A673 (cell line): ENCODE measurements at regions not wholly inside any gene's neighbourhood (a gene's known extent, or its start where the extent isn't known, plus 50 kb on each side); places are given as distances from the start of the nearest gene placed in this dataset.

Experiments
- BruUV-seq: library from RNA; stranded (reverse); fragments of 400-500 nt; replicated peaks from 2 replicates; lab custom pipeline; 2021; lab: Mats Ljungman, UMichigan
- CTCF ChIA-PET: fragments of 300-600 bp; sonication (Branson Sonifier 250); formaldehyde crosslinking; loops from one replicate; lab custom pipeline; 2022; ENCODE audit warnings: antibody characterized with exemption; lab: Charles Lee
- POLR2A ChIA-PET: fragments of 300-600 bp; sonication (Branson Sonifier 250); formaldehyde crosslinking; loops from one replicate; lab custom pipeline; 2022; ENCODE audit warnings: antibody characterized with exemption; ENCODE audit not compliant: low non-redundant PET; lab: Charles Lee
- DNase-seq: peaks from one replicate; pipeline ENCODE4 v3.0.0-alpha.2; 2015; ENCODE audit warnings: low spot score
- H3K27ac ChIP-seq: fragments of 200-600 bp; sonication (generic); 2 replicates; pipeline ENCODE4 v1.5.1; 2016; ENCODE audit warnings: mixed run types, low read depth, mild to moderate bottlenecking, mixed read lengths, antibody characterized with exemption, low read length; ENCODE audit not compliant: poor library complexity, severe bottlenecking
- H3K27me3 ChIP-seq: fragments of 200-600 bp; sonication (generic); replicated peaks from 2 replicates; pipeline ENCODE4 v1.6.1; 2017; ENCODE audit warnings: mixed run types, low read depth, mild to moderate bottlenecking, mixed read lengths, antibody characterized with exemption, low read length; ENCODE audit not compliant: insufficient read depth, poor library complexity
- H3K36me3 ChIP-seq: fragments of 200-600 bp; sonication (generic); 2 replicates; pipeline ENCODE4 v1.6.1; 2016; ENCODE audit warnings: mixed run types, mild to moderate bottlenecking, mixed read lengths, antibody characterized with exemption, low read length; ENCODE audit not compliant: insufficient read depth, poor library complexity, severe bottlenecking
- H3K4me1 ChIP-seq: fragments of 200-600 bp; sonication (generic); 2 replicates; pipeline ENCODE4 v1.6.1; 2017; ENCODE audit warnings: mixed run types, mild to moderate bottlenecking, mixed read lengths, antibody characterized with exemption, low read length; ENCODE audit not compliant: insufficient read depth, poor library complexity, severe bottlenecking
- H3K4me3 ChIP-seq: fragments of 200-600 bp; sonication (generic); 2 replicates; pipeline ENCODE4 v1.5.1; 2016; ENCODE audit warnings: low read depth, mixed run types, mild to moderate bottlenecking, mixed read lengths, low read length; ENCODE audit not compliant: poor library complexity, severe bottlenecking
- H3K9me3 ChIP-seq: fragments of 200-600 bp; sonication (generic); 2 replicates; pipeline ENCODE4 v1.6.1; 2016; ENCODE audit warnings: mixed run types, low read depth, mild to moderate bottlenecking, mixed read lengths, antibody characterized with exemption, low read length; ENCODE audit not compliant: poor library complexity, severe bottlenecking
- EZH2 ChIP-seq: fragments of 200-600 bp; sonication (generic); IDR thresholded peaks from 2 replicates; pipeline ENCODE4 v1.6.1; 2017; ENCODE audit warnings: borderline replicate concordance, low read depth, mild to moderate bottlenecking, mixed read lengths, antibody characterized with exemption, low read length; ENCODE audit not compliant: poor library complexity, severe bottlenecking
- intact Hi-C: fragments of 100-400 bp; cut with micrococcal nuclease; formaldehyde crosslinking; loops from one replicate; pipeline ENCODE4 v1.10.0; 2022; ENCODE audit not compliant: unreplicated experiment
- TF ChIP-seq, protein P1 (sequence below): fragments of 300-800, 200-600 bp; sonication (generic); conservative IDR thresholded peaks from 2 replicates; pipeline ENCODE4 v1.5.1; 2017; ENCODE audit warnings: low read depth, mild to moderate bottlenecking, antibody characterized with exemption, low read length, moderate library complexity, mixed read lengths

DNA sequence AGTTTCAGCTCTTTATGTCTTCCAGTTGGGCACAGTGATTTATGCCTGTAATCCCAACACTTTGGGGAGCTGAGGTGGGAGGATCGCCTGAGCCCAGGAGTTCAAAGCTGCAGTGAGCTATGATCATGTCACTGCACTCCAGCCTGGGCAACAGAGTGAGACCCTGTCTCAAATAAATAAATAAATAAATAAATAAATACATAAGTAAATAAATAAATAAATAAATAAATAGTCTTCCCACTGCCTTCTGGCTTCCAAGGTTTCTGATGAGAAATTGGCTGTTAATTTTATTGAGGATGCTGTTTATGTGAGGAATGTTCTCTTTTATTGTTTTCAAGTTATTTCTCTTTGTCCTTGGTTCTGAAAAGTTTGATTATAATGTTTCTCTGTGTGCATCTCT is 1507.6 kb upstream of the GOT2 start:
- Histone ChIP-seq H3K27me3 (no peaks in the 10 kb centered on the region), H3K27ac (no peak overlapping the region), H3K4me3 (no peak overlapping the region), H3K4me1 (no peaks in the 10 kb centered on the region), H3K36me3 (no peaks in the 10 kb centered on the region), H3K9me3 (no peaks in the 10 kb centered on the region)
- no TSS peak for BruUV-seq
- TF ChIP-seq EZH2 = no peak
- TF ChIP-seq, protein P1, sequence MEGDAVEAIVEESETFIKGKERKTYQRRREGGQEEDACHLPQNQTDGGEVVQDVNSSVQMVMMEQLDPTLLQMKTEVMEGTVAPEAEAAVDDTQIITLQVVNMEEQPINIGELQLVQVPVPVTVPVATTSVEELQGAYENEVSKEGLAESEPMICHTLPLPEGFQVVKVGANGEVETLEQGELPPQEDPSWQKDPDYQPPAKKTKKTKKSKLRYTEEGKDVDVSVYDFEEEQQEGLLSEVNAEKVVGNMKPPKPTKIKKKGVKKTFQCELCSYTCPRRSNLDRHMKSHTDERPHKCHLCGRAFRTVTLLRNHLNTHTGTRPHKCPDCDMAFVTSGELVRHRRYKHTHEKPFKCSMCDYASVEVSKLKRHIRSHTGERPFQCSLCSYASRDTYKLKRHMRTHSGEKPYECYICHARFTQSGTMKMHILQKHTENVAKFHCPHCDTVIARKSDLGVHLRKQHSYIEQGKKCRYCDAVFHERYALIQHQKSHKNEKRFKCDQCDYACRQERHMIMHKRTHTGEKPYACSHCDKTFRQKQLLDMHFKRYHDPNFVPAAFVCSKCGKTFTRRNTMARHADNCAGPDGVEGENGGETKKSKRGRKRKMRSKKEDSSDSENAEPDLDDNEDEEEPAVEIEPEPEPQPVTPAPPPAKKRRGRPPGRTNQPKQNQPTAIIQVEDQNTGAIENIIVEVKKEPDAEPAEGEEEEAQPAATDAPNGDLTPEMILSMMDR = no peak
- CTCF ChIA-PET = no interaction called here
- POLR2A ChIA-PET = no interaction called here
- no peak for DNase-seq
- intact Hi-C loops = no loop called here

GRCh38 chr16:60230666-60231065 is 1496.5 kb upstream of the GOT2 start:
- Histone ChIP-seq H3K4me1 (no peaks in the 10 kb centered on the region), H3K4me3 (no peak overlapping the region), H3K9me3 (no peaks in the 10 kb centered on the region), H3K27me3 (no peaks in the 10 kb centered on the region), H3K36me3 (no peaks in the 10 kb centered on the region), H3K27ac (no peak overlapping the region)
- no TSS peak for BruUV-seq
- intact Hi-C loops = no loop called here
- POLR2A ChIA-PET = no interaction called here
- DNase-seq = no peak
- CTCF ChIA-PET = no interaction called here
- TF ChIP-seq, protein P1 = no peak
- TF ChIP-seq EZH2 = no peak

GRCh38 chr16:60225541-60225940 is 1491.4 kb upstream of the GOT2 start:
- no peaks in the 10 kb centered on the region for H3K4me1 ChIP-seq
- H3K27me3 ChIP-seq = no peaks in the 10 kb centered on the region
- BruUV-seq = no TSS peak
- DNase-seq = no peak
- H3K9me3 ChIP-seq = no peaks in the 10 kb centered on the region
- POLR2A ChIA-PET = interaction anchor here (0.6 kb wide), 1 partner anchor 39 kb away, joined by 5 read pairs; no protein-coding TSS in a partner anchor
- H3K36me3 ChIP-seq = no peaks in the 10 kb centered on the region
- CTCF ChIA-PET = no interaction called here
- H3K27ac ChIP-seq = no peak overlapping the region
- TF ChIP-seq EZH2 = no peak
- TF ChIP-seq, protein P1 = no peak
- intact Hi-C loops = no loop called here
- no peak overlapping the region for H3K4me3 ChIP-seq
